ENCODE measurements at regions not wholly inside any gene's neighbourhood (a gene's known extent, or its start where the extent isn't known, plus 50 kb on each side); places are given as distances from the start of the nearest gene placed in this dataset.

GRCh38 chr4:123031664-123032063 is 109.3 kb upstream of the NUDT6 start:
- no peak for DNase-seq

- DNase-seq: no peak
Observed at GRCh38 chr4:123034023-123034422, 111.6 kb upstream of the NUDT6 start.

- DNase-seq: no peak
Observed at GRCh38 chr4:123035239-123035638, 112.8 kb upstream of the NUDT6 start.

GRCh38 chr4:123037804-123038203 is 115.4 kb upstream of the NUDT6 start:
- no peak for DNase-seq

GRCh38 chr4:123042095-123042494 is 119.7 kb upstream of the NUDT6 start:
- no peak for DNase-seq

GRCh38 chr4:123043013-123043412 is 120.6 kb upstream of the NUDT6 start:
- no peak for DNase-seq

GRCh38 chr4:123043793-123044425 is 121.5 kb upstream of the NUDT6 start:
- no peak for DNase-seq

- DNase-seq: no peak
Observed at GRCh38 chr4:123046096-123046495, 123.7 kb upstream of the NUDT6 start.

- no peak for DNase-seq
Observed at GRCh38 chr4:123050018-123050417, 127.6 kb upstream of the NUDT6 start.

GRCh38 chr4:123052007-123052406 is 129.6 kb upstream of the NUDT6 start:
- no peak for DNase-seq

- no peak for DNase-seq
Observed at GRCh38 chr4:123055943-123056342, 133.5 kb upstream of the NUDT6 start.

GRCh38 chr4:123060039-123060770 is 137.8 kb upstream of the NUDT6 start:
- no peak for DNase-seq

GRCh38 chr4:123064390-123064789 is 142.0 kb upstream of the NUDT6 start:
- DNase-seq: no peak

- no peak for DNase-seq
Observed at GRCh38 chr4:123068081-123068480, 145.7 kb upstream of the NUDT6 start.

GRCh38 chr4:123072060-123072459 is 149.7 kb upstream of the NUDT6 start:
- DNase-seq: no peak

- no peak for DNase-seq
Observed at GRCh38 chr4:123073650-123074049, 151.3 kb upstream of the NUDT6 start.

- DNase-seq: no peak
Observed at GRCh38 chr4:123077330-123077729, 154.9 kb upstream of the NUDT6 start.

- DNase-seq: no peak
Observed at GRCh38 chr4:123081971-123082370, 159.6 kb upstream of the NUDT6 start.

- no peak for DNase-seq
Observed at GRCh38 chr4:123083646-123084045, 161.2 kb upstream of the NUDT6 start.

GRCh38 chr4:123088501-123088900 is 166.1 kb upstream of the NUDT6 start:
- DNase-seq: no peak

GRCh38 chr4:123090886-123091285 is 168.5 kb upstream of the NUDT6 start:
- DNase-seq: no peak

- DNase-seq: no peak
Observed at GRCh38 chr4:123092586-123092985, 170.2 kb upstream of the NUDT6 start.

GRCh38 chr4:123093236-123093635 is 170.8 kb upstream of the NUDT6 start:
- DNase-seq: no peak

GRCh38 chr4:123096038-123096437 is 173.6 kb upstream of the NUDT6 start:
- DNase-seq: no peak
